ENCODE measurements at regions not wholly inside any gene's neighbourhood (a gene's known extent, or its start where the extent isn't known, plus 50 kb on each side); places are given as distances from the start of the nearest gene placed in this dataset.

- H4K91ac ChIP-seq (ENCODE audit: insufficient read depth, low read depth, low read length) = no peak overlapping the region
- no peak overlapping the region for H2BK5ac ChIP-seq (ENCODE audit: low read depth, low read length, poor library complexity, severe bottlenecking)
- dilution Hi-C loops (cut with HindIII; ENCODE audit: low sequenced_read_pairs, unreplicated experiment) (no loop called here), intact Hi-C loops (cut with micrococcal nuclease) (no loop called here), in situ Hi-C loops (cut with MboI; ENCODE audit: low sequenced_read_pairs) (no loop called here)
- no peaks in the 10 kb centered on the region for H3K27me3 ChIP-seq (ENCODE audit: control insufficient read depth, insufficient read depth, low read length)
- no peak overlapping the region for H3K14ac ChIP-seq (replicated peaks; ENCODE audit: low read depth, low read length)
- no peak overlapping the region for H4K5ac ChIP-seq (ENCODE audit: low read depth, low read length)
- no peak overlapping the region for H3K27ac ChIP-seq (ENCODE audit: insufficient read depth, low read length)
- no peaks in the 10 kb centered on the region for H3K9me1 ChIP-seq (ENCODE audit: insufficient read depth, low read length)
- H3K18ac ChIP-seq (ENCODE audit: low read depth, low read length) = no peak overlapping the region
- no peaks in the 10 kb centered on the region for H3K4me1 ChIP-seq (ENCODE audit: control insufficient read depth, insufficient read depth, low read length)
- no peak overlapping the region for H3K56ac ChIP-seq (ENCODE audit: extremely low read depth, insufficient read depth, low read length)
- H2BK120ac ChIP-seq (ENCODE audit: low read depth, low read length) = no peak overlapping the region
- no peak overlapping the region for H2BK15ac ChIP-seq (ENCODE audit: low read depth, low read length)
- no peak overlapping the region for H2AK5ac ChIP-seq (ENCODE audit: low read depth, low read length)
- no peak overlapping the region for H2AK9ac ChIP-seq (replicated peaks; ENCODE audit: low read depth, low read length, poor library complexity)
- no peak overlapping the region for H4K8ac ChIP-seq (ENCODE audit: low read depth in 2 of 2, low read length in 2 of 2)
- no peak overlapping the region for H2BK20ac ChIP-seq (ENCODE audit: low read depth, low read length)
- no peak overlapping the region for H3K4ac ChIP-seq (ENCODE audit: low read depth, low read length)
- H2AFZ ChIP-seq (replicated peaks; ENCODE audit: low read length, poor library complexity) = no peak overlapping the region
- no CpG with 5 or more reads among the region's 2 CpGs for WGBS, 2 experiments (ENCODE audit: extremely low coverage in 2 of 2, insufficient read length in 1 of 2)
- H3K4me2 ChIP-seq (ENCODE audit: low read depth, low read length) = no peak overlapping the region
- TF ChIP-seq MAZ (IDR thresholded peaks at IDR 0.05; ENCODE audit: borderline replicate concordance, low read depth, low read length) (no peak), ELK1 (IDR thresholded peaks at IDR 0.05; ENCODE audit: borderline replicate concordance, low read depth, low read length) (no peak), MXI1 (IDR thresholded peaks at IDR 0.05; ENCODE audit: borderline replicate concordance, low read depth, low read length) (no peak), CEBPB (IDR thresholded peaks at IDR 0.05; ENCODE audit: low read depth, low read length) (no peak), BHLHE40 (IDR thresholded peaks at IDR 0.05; ENCODE audit: low read depth, low read length) (no peak), FOS (IDR thresholded peaks at IDR 0.05; ENCODE audit: low read depth, low read length) (no peak), RFX5 (IDR thresholded peaks at IDR 0.05; ENCODE audit: low read depth, low read length) (no peak), RCOR1 (IDR thresholded peaks at IDR 0.05; ENCODE audit: insufficient replicate concordance, low read length) (no peak), SMC3 (IDR thresholded peaks at IDR 0.05; ENCODE audit: low read depth, low read length) (no peak), NFE2L2 (IDR thresholded peaks at IDR 0.05; ENCODE audit: low read depth, low read length) (no peak), USF2 (IDR thresholded peaks at IDR 0.05; ENCODE audit: low read depth, low read length) (no peak), POLR2A (IDR thresholded peaks at IDR 0.05; ENCODE audit: low read depth, low read length) (no peak), MAFK (IDR thresholded peaks at IDR 0.05; ENCODE audit: low read depth, low read length) (no peak), CTCF (conservative IDR thresholded peaks at IDR 0.05; ENCODE audit: low read depth, low read length) (no peak), RAD21 (IDR thresholded peaks at IDR 0.05; ENCODE audit: low read length) (no peak), CHD1 (IDR thresholded peaks at IDR 0.05; ENCODE audit: low read depth, low read length) (no peak)
- no peaks in the 10 kb centered on the region for H4K20me1 ChIP-seq (ENCODE audit: insufficient read depth, low read length)
- no peak overlapping the region for H3K4me3 ChIP-seq (ENCODE audit: insufficient read depth, low read depth, low read length)
- no peak overlapping the region for H3K23ac ChIP-seq (ENCODE audit: low read depth, low read length)
- no peak for ATAC-seq (ENCODE audit: low read depth)
- CTCF ChIA-PET = no interaction called here
- no peaks in the 10 kb centered on the region for H3K9me3 ChIP-seq (ENCODE audit: control insufficient read depth, insufficient read depth, low read length)
- H3K36me3 ChIP-seq (ENCODE audit: control insufficient read depth, insufficient read depth, low read length) = no peaks in the 10 kb centered on the region
- no peak overlapping the region for H3K9ac ChIP-seq (ENCODE audit: low read depth, low read length)
- POLR2A ChIA-PET (ENCODE audit: unreplicated experiment) = no interaction called here
- no peak for DNase-seq
- no peaks in the 10 kb centered on the region for H3K79me1 ChIP-seq (ENCODE audit: low read depth in 1 of 2, low read length in 2 of 2)
- BruUV-seq (replicated peaks) = no TSS peak
These were observed 518.9 kb downstream of the PRELID2 start for GRCh38 chr5:145316282-145316681.

All from IMR-90 (cell line).